GM18498 (cell line): ENCODE measurements at regions not wholly inside any gene's neighbourhood (a gene's known extent, or its start where the extent isn't known, plus 50 kb on each side); places are given as distances from the start of the nearest gene placed in this dataset.
"Not testable (repeated sequence)": the region's sequence is repeated elsewhere in the genome, so short reads cannot be mapped to it uniquely, and the experiment has no call there.

ENCODE experiments used
- ATAC-seq: cut with Tn5 transposase; IDR thresholded peaks from one replicate; pipeline ENCODE4 v1.9.1; 2021; ENCODE audit warnings: mild to moderate bottlenecking, moderate library complexity; ENCODE audit not compliant: unreplicated experiment

GRCh38 chr13:62142048-62142447 is 726.4 kb upstream of the PCDH20 start:
- ATAC-seq = no peak

DNA sequence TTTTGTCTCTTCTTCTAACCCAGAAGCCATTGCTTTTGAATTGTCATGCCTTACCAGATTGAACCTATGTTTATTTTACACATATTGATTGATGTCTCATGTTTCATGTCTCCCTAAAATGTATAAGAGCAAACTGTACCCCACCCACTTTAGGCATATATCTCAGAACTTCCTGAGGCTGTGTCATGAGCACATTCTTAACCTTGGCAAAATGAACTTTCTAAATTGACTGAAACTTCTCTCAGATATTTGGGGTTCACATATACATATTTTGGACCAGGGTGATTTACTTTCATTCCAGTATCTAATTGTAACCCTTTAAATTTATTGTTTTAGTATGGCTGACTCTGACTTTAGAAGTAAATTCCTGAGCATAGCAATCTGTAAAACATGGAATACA is 723.9 kb upstream of the PCDH20 start:
- no peak for ATAC-seq

DNA sequence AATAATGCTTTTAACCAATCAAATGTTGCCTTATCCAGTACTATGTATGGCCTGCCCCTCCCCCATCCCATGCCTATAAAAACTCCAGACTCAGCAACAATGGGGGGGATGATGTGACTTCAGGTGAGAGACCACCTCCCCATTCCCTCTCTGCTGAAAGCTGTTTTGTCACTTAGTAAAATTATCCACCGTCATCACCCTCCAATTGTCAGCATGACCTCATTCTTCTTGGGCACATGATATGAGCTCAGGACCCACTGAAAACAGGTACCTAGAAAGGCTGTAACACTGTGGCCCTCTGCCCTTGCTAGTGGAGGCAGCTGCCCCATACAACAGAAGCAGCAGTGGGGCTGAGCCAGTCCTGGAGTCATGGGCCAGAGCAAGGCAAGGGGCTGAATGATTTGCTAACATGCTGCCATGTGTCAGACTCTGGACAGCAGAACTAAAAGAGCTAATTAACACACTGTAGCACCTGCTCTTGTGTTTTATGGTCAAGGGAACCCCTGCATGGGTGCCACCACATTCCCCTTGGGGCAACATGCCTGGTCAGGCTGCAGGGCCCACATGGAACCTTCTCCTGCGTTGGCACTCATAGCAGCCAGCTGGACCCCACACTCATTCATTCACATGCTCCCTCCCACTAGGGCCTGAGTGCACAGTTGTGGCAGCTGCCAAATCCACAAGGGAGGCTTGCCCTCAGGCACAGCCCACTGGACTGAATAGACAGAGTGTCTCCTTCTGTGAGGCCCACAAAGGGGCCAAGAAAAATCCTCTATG is 722.2 kb upstream of the PCDH20 start:
- no peak for ATAC-seq

DNA sequence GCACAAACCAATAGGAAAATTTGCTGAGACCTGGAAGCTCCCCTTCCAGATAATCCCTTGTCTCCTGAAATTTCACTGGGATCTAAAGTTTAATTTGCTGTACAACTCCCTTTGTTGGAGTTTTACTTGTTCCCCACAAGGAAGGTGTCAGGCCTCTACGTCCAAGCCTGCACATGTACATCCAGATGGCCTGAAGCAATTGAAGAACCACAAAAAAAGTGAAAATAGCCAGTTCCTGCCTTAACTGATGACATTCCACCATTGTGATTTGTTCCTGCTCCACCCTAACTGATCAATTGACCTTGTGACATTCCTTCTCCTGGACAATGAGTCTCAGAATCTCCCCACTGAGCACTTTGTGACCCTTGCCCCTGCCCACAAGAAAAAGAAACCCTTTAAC is 716.0 kb upstream of the PCDH20 start:
- no peak for ATAC-seq

- ATAC-seq = no peak
These were observed 714.7 kb upstream of the PCDH20 start for GRCh38 chr13:62130062-62130970.

GRCh38 chr13:62129000-62129551 is 713.4 kb upstream of the PCDH20 start:
- no peak for ATAC-seq

GRCh38 chr13:62126400-62126799 is 710.8 kb upstream of the PCDH20 start:
- ATAC-seq = no peak

- no peak for ATAC-seq
These were observed 709.8 kb upstream of the PCDH20 start for GRCh38 chr13:62125451-62125850.

- no peak for ATAC-seq
These were observed 707.8 kb upstream of the PCDH20 start for GRCh38 chr13:62123409-62123808.

- no peak for ATAC-seq
These were observed 706.8 kb upstream of the PCDH20 start for GRCh38 chr13:62122434-62122833.

- ATAC-seq = no peak
These were observed 704.4 kb upstream of the PCDH20 start for GRCh38 chr13:62119739-62120700.

GRCh38 chr13:62115831-62116230 is 700.2 kb upstream of the PCDH20 start:
- ATAC-seq = no peak

DNA sequence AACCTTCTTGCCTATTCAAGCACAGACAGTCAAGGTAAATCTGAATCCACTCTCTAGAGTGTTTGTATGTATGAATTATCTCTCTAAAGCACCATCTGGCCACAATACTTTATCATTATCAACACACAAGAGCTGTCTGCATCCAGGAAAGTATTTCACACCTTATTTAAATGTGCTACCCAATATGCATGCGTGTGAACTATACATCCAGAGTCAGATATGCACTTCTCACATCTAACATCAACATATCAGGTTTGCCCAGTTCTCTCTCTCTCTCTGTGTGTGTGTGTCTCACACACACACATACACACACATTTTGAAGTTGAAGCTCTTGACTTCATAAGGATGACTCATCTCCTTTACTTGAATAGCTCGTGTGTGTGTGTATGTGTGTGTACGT is 697.5 kb upstream of the PCDH20 start:
- no peak for ATAC-seq

DNA sequence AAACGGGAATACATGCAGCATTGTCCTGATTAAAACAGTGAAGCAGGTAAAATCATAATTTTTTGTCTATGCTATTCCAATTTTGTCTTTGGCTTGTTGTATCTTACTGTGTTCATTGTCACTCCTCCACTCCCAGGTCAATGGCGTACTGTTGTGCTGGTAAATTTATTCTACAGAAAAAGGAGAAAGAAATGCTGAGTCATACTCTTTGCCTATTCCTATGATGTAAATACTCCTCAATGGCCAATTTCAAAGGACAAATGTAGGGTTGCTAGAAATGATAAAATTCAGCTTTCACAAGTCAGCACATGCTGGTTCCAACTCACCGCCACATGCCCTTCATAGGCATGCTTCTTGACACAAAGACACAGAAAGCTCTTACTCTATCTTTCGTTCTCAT is 694.4 kb upstream of the PCDH20 start:
- no peak for ATAC-seq

GRCh38 chr13:62104136-62104535 is 688.5 kb upstream of the PCDH20 start:
- ATAC-seq = not testable (repeated sequence)

DNA sequence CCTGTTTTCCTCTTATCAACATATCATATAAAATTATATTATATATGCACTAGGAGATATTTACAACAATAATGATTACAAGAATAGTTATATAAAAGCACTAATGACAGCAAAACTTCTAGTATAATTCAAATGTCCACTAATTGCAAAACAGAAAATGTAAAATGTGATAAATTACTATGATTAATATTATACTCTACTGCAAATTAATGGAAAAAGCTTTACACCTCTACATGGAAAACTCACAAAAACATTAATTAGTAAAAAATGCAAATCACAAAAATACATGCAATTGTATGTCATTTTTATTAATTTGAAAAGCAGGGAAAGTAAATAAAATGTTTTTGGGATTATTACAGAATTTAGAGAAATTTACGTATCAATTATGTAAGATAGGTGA is 681.0 kb upstream of the PCDH20 start:
- ATAC-seq = no peak

GRCh38 chr13:62094932-62095331 is 679.3 kb upstream of the PCDH20 start:
- no peak for ATAC-seq

DNA sequence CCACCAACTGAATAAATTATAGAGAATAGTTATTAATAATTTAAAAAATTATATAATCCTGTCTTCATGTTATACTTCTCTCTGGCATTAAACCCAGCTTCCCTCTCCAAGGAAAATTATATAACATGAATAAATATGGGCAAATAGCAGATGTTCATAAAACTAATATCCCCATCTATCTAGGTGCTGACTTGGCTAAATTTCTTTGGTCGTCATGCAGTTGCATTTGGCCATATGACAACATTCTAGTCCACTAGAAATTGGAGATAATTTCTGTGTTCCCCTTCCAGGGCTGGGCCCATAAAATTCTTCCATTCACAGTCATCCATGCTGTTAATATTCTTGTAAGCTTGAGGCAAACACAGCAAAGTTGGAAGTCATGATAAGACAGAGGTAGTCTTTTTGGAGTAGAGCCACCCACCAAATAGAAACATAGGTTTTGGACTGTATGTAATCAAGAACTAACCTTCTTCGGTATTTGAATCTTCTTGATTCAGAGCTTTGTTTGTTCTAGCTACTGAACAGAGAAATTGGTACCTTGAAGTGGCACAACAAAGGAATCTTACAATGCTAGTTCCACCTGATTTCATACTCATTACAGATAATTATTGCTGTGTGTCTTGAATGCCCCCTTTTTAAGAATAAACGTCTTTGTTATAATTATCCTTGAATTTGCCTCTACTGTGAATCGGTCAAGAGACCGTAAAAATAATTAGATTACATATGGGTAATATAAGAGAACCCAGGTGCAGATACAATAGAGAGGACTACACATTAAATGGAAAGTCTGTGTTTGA is 678.5 kb upstream of the PCDH20 start:
- ATAC-seq = no peak

GRCh38 chr13:62092949-62093348 is 677.3 kb upstream of the PCDH20 start:
- ATAC-seq = no peak

DNA sequence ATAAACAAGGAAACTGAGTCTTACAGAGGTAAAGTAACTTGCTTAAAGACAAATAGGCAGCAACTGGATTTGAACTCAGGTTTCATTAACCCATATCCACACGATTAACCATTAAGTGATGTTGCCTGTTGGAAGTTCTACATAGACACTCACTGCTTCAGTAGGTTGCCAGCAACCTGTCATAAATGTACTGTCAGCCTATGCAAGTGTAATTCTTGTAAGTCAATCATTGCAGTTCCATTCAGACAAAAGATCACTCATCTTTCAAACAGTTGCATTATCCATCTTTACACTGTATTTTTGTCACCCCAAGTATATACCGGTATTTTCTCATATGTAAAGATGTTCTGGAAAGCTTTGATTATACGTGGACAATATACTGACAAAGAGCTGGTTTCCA is 676.9 kb upstream of the PCDH20 start:
- no peak for ATAC-seq
